ENCODE measurements at regions not wholly inside any gene's neighbourhood (a gene's known extent, or its start where the extent isn't known, plus 50 kb on each side); places are given as distances from the start of the nearest gene placed in this dataset.
A peak's percentile ranks its signal among the peaks of the same experiment; 100 is the strongest.
"Not testable (repeated sequence)": the region's sequence is repeated elsewhere in the genome, so short reads cannot be mapped to it uniquely, and the experiment has no call there.

DNA sequence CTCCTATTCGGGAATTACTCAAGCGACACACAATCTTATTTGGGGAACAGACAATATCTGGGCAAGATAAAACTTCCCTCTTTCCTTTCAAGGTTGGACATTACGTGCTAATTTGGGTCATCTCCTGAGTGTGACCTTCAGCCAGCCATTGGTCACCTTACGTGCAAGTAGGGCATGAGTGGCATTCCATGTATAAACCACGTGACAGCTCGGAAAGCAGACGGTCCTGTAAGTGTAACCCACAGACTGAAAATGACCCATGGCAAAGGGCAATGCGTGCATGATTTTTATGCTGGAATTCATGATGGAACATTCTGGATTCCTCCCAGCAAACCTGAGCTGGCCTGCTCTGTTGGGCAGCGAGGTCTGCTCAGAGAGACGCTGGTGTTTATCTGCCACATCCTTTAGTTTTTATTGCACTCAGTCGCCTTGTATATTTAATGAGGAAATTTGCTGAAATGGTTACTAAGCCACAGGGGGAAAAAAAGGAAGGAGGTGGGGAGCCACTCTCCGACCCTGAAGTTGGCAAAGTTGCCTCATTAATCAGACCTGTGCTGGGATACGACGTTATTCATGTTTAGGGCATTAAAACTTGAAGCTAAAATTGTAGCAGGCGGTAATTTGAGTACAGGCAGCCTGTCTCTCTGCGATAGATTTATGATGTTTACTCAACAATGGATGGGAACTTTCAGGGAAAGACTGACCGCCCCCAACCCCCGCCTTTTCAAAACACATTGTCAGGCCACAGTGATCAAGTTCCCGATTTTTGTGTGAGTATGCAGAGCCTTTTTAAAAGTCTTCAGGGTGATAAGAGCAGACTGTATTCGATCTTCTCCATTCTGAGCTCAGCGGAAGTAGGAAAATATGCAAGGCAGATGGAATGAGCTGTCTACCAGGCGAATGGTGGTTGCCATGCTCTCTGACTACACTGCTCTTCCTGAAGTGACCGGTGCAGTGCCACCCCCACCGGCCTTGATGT lies 295.3 kb downstream of the BCL2L11 start:
- peak; percentile 3 for DNase-seq (ENCODE audit: low read depth, low spot score)
- in situ Hi-C loops (cut with HindIII; ENCODE audit: low sequenced_read_pairs); H3K4me3 ChIP-seq (ENCODE audit: low read depth, low read length): not testable (repeated sequence)

DNA sequence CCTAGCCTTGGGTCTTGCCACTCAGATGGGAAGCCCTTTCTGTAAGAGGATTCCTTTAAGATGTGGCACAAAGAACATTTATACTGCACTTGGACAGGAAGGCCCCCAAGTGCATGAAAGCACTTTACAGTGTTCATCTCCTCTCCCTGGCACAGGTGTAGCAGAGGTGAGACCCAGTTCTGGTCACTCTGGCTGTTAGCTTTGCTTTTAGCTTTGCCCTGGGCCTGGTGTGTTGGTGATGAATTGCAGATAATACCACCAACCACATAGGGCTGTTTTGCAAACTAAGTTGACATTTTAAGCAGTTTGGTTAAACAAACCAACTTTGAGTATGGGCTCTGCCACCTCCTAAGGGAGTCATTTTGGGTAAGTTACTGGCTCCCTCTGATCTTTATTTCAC lies 296.3 kb downstream of the BCL2L11 start:
- H3K4me3 ChIP-seq (ENCODE audit: low read depth, low read length); in situ Hi-C loops (cut with HindIII; ENCODE audit: low sequenced_read_pairs); DNase-seq (ENCODE audit: low read depth, low spot score): not testable (repeated sequence)

DNA sequence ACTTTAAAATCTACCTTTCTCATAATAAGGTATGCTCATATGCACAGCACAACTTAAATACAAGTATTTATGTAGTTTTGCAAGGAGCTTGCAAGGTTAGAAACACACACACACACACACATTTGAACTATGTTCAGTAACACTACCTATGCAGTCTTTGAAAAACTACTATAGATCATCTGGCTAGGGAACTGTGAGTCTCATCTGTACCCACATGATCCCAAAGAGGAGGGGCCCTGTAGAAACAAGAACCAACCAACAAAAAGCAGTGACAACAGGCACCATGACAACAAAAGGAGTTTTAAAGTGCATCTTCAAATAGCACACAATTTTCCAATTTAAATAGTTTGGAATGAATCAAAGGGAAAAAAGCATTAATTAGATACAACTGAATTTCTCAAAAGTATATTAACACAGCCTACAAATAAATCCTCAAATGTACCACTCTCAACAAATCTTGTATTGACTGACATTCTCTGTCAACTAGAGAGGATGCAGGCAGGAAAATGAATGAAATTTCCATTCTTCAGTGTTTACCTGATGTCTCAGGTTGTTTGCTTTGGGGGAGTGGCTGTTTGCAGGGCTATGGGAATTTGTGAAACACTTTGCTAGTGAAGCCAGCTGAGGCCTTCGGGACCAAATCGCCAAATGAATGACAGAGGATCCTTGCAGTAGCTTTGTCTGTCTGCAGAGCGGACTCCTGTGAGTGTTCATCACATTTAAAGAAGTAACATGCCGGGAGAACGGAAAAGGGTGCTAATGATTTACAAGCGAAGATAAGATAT lies 297.6 kb downstream of the BCL2L11 start:
- DNase-seq (ENCODE audit: low read depth, low spot score); in situ Hi-C loops (cut with HindIII; ENCODE audit: low sequenced_read_pairs); H3K4me3 ChIP-seq (ENCODE audit: low read depth, low read length): not testable (repeated sequence)

- H3K4me3 ChIP-seq (ENCODE audit: low read depth, low read length); in situ Hi-C loops (cut with HindIII; ENCODE audit: low sequenced_read_pairs); DNase-seq (ENCODE audit: low read depth, low spot score): not testable (repeated sequence)
These were observed 299.4 kb downstream of the BCL2L11 start for GRCh38 chr2:111420074-111420473.

- in situ Hi-C loops (cut with HindIII; ENCODE audit: low sequenced_read_pairs); DNase-seq (ENCODE audit: low read depth, low spot score); H3K4me3 ChIP-seq (ENCODE audit: low read depth, low read length): not testable (repeated sequence)
These were observed 300.1 kb downstream of the BCL2L11 start for GRCh38 chr2:111420835-111421234.

DNA sequence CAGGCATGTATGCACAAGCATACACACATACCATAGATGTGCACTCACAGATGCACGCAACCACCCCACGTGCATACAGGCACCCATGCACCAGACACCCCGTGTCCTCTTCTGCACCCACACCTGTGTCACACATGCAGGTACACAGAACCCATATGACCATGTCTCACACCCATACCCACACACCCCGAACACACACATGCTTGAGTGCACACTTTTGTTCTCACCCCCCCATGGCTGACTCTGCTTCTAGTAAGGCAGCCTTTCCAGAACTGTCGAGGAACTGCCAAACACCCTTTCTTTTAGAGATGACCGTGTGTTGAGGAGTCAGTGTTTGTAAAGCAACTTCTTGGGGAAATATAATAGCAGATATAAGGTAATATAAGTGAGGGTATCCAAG lies 301.2 kb downstream of the BCL2L11 start:
- H3K4me3 ChIP-seq (ENCODE audit: low read depth, low read length); in situ Hi-C loops (cut with HindIII; ENCODE audit: low sequenced_read_pairs); DNase-seq (ENCODE audit: low read depth, low spot score): not testable (repeated sequence)

- in situ Hi-C loops (cut with HindIII; ENCODE audit: low sequenced_read_pairs); DNase-seq (ENCODE audit: low read depth, low spot score); H3K4me3 ChIP-seq (ENCODE audit: low read depth, low read length): not testable (repeated sequence)
These were observed 301.8 kb downstream of the BCL2L11 start for GRCh38 chr2:111422562-111422961.

DNA sequence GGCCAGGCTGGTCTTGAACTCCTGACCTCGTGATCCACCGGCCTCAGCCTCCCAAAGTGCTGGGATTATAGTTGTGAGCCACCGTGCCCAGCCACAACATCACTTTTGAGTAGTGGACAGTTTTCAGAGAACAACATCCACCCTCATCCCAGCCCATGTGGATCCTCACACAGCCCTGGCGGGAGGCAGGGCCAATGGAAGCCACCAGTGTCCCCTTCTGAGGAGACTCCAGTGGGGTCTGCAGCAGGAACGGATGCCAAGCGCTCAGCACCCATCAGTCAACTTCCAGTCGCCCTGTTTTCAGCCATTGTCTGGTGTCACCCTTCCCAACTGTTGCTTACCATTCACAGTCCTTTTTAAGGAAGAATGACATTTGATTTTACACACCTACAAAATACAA lies 302.5 kb downstream of the BCL2L11 start:
- DNase-seq (ENCODE audit: low read depth, low spot score); in situ Hi-C loops (cut with HindIII; ENCODE audit: low sequenced_read_pairs); H3K4me3 ChIP-seq (ENCODE audit: low read depth, low read length): not testable (repeated sequence)

- H3K4me3 ChIP-seq (ENCODE audit: low read depth, low read length); DNase-seq (ENCODE audit: low read depth, low spot score); in situ Hi-C loops (cut with HindIII; ENCODE audit: low sequenced_read_pairs): not testable (repeated sequence)
These were observed 303.5 kb downstream of the BCL2L11 start for GRCh38 chr2:111424176-111424575.

GRCh38 chr2:111424851-111425309 lies 304.2 kb downstream of the BCL2L11 start:
- DNase-seq (ENCODE audit: low read depth, low spot score); H3K4me3 ChIP-seq (ENCODE audit: low read depth, low read length); in situ Hi-C loops (cut with HindIII; ENCODE audit: low sequenced_read_pairs): not testable (repeated sequence)

DNA sequence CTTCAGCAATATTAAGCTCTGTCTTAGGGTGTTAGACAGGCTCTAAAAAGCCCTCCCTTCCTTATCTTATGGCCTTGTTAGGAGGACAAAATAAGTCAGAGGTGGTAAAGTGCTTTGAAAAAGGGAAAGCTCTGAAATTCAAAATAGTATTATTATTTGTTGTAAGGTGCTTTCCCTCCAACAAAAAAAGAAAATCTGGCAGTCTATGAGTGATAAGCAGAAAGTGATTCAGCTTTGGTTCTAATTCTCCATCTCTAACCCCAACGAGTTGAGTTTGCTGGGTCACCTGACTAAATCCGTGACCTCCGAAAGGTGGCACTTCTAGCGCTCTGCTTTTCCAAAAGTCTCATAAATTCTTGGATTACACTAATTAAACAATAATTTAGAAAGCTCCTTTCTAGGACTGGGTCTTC lies 305.1 kb downstream of the BCL2L11 start:
- H3K4me3 ChIP-seq (ENCODE audit: low read depth, low read length); in situ Hi-C loops (cut with HindIII; ENCODE audit: low sequenced_read_pairs); DNase-seq (ENCODE audit: low read depth, low spot score): not testable (repeated sequence)

DNA sequence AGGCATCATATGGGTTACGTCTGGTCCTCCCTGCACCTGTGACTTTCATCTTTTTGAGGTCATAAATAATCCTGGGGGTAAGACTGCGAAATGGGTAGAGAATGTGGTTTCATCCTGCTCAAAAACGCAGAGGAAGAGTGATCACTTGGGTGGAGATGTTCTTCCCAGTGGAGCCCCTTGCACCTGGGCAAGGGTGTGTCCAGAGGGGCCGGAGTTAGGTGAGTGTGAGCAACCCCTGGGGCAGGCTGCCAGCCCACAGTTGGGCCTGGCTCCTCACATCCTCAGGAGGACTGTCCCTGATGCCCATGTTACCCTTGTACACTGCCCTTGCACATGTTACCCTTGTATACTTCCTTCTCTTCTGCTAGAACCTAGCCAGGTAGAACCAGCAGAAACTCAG lies 306.6 kb downstream of the BCL2L11 start:
- H3K4me3 ChIP-seq (ENCODE audit: low read depth, low read length); in situ Hi-C loops (cut with HindIII; ENCODE audit: low sequenced_read_pairs); DNase-seq (ENCODE audit: low read depth, low spot score): not testable (repeated sequence)

DNA sequence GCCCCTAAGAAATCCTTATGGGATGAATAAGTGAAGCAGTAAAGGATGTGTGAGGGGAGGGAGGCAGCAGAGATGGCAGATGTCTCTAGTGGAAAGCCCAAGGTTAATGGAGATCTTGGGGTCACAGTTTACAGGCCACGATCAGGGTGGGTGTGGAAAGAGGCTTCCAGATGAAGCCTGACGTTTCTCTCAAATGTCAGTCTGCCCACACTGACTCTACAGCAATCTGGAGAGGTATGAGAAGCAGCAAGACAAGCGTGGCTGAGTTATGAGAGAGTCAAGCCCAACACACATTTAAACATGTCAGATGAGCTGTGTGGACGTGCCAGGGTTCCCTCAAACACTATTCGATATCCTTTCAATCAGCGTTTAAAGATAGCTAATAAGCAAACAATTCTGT lies 308.2 kb downstream of the BCL2L11 start:
- H3K4me3 ChIP-seq (ENCODE audit: low read depth, low read length); DNase-seq (ENCODE audit: low read depth, low spot score); in situ Hi-C loops (cut with HindIII; ENCODE audit: low sequenced_read_pairs): not testable (repeated sequence)

GRCh38 chr2:111429353-111429752 lies 308.6 kb downstream of the BCL2L11 start:
- H3K4me3 ChIP-seq (ENCODE audit: low read depth, low read length); DNase-seq (ENCODE audit: low read depth, low spot score); in situ Hi-C loops (cut with HindIII; ENCODE audit: low sequenced_read_pairs): not testable (repeated sequence)

GRCh38 chr2:111430817-111431661 lies 310.3 kb downstream of the BCL2L11 start:
- H3K4me3 ChIP-seq (ENCODE audit: low read depth, low read length); DNase-seq (ENCODE audit: low read depth, low spot score); in situ Hi-C loops (cut with HindIII; ENCODE audit: low sequenced_read_pairs): not testable (repeated sequence)

GRCh38 chr2:111432423-111432822 lies 311.7 kb downstream of the BCL2L11 start:
- in situ Hi-C loops (cut with HindIII; ENCODE audit: low sequenced_read_pairs); DNase-seq (ENCODE audit: low read depth, low spot score); H3K4me3 ChIP-seq (ENCODE audit: low read depth, low read length): not testable (repeated sequence)

Data from astrocyte of the spinal cord (primary cell).